ENCODE measurements at regions not wholly inside any gene's neighbourhood (a gene's known extent, or its start where the extent isn't known, plus 50 kb on each side); places are given as distances from the start of the nearest gene placed in this dataset.

- Histone ChIP-seq H2BK12ac (ENCODE audit: low read depth, low read length) (no peak overlapping the region), H2AFZ (ENCODE audit: low read length) (no peak overlapping the region), H3K56ac (replicated peaks; ENCODE audit: insufficient read length, low read depth, low read length) (no peak overlapping the region), H2BK120ac (replicated peaks; ENCODE audit: low read depth, low read length) (no peak overlapping the region), H3K4me1 (replicated peaks in 1 of 4; ENCODE audit: control insufficient read depth in 3 of 4, insufficient read depth in 4 of 4, low read length in 3 of 4) (no peaks in the 10 kb centered on the region), H4K91ac (replicated peaks; ENCODE audit: insufficient read length, low read length) (no peak overlapping the region), H3K23me2 (ENCODE audit: low read depth, low read length) (no peaks in the 10 kb centered on the region; the same call in 1 of the 2 replicates), H4K8ac (ENCODE audit: extremely low read depth, insufficient read depth, low read length) (no peak overlapping the region), H3K23ac (ENCODE audit: insufficient read length) (no peak overlapping the region), H2BK20ac (ENCODE audit: low read length) (no peak overlapping the region), H3K27me3 (replicated peaks in 1 of 4; ENCODE audit: control insufficient read depth in 3 of 4, extremely low read depth in 1 of 4, insufficient read depth in 3 of 4, low read length in 3 of 4) (no peaks in the 10 kb centered on the region), H2BK5ac (ENCODE audit: low read depth, low read length) (no peak overlapping the region), H3K14ac (ENCODE audit: insufficient read length) (no peak overlapping the region), H4K20me1 (replicated peaks in 1 of 2; ENCODE audit: control insufficient read depth in 1 of 2, insufficient read depth in 2 of 2, low read length in 2 of 2) (no peaks in the 10 kb centered on the region), H4K5ac (ENCODE audit: insufficient read length, low read depth, low read length) (no peak overlapping the region), H3K36me3 (ENCODE audit: control insufficient read depth in 2 of 4, insufficient read depth in 4 of 4, low read length in 3 of 4) (no peaks in the 10 kb centered on the region), H3K18ac (ENCODE audit: extremely low read depth, low read length) (no peak overlapping the region), H3K4me3 (ENCODE audit: extremely low read depth in 1 of 4, insufficient read depth in 2 of 4, low read depth in 3 of 4, low read length in 4 of 4) (no peak overlapping the region), H2BK15ac (ENCODE audit: low read length) (no peak overlapping the region), H3K9ac (replicated peaks in 1 of 4; ENCODE audit: extremely low read depth in 1 of 4, low read depth in 3 of 4, low read length in 3 of 4) (no peak overlapping the region), H3K27ac (ENCODE audit: low read depth, low read length) (no peak overlapping the region), H3K4me2 (ENCODE audit: insufficient read depth in 1 of 2, low read depth in 2 of 2, low read length in 2 of 2) (no peak overlapping the region), H3K79me2 (ENCODE audit: control insufficient read depth in 1 of 2, insufficient read depth in 2 of 2, low read length in 2 of 2) (no peaks in the 10 kb centered on the region), H3K79me1 (ENCODE audit: low read depth, low read length) (no peaks in the 10 kb centered on the region), H3K9me3 (ENCODE audit: insufficient read depth in 2 of 2, low read depth in 1 of 2, low read length in 1 of 2) (no peaks in the 10 kb centered on the region), H3K4ac (replicated peaks; ENCODE audit: insufficient read length, low read depth, low read length) (no peak overlapping the region), H2AK5ac (ENCODE audit: low read depth, low read length) (no peak overlapping the region)
- ChIA-PET POLR2A (ENCODE audit: partially characterized antibody) (interaction anchor here (0.7 kb wide), 1 partner anchor 9 kb away, joined by 4 read pairs; no protein-coding TSS in a partner anchor), CTCF (ENCODE audit: partially characterized antibody) (no interaction called here)
- no peak for DNase-seq (ENCODE audit: low read depth in 1 of 2, low spot score in 2 of 2)
- TF ChIP-seq HDAC2 (IDR thresholded peaks at IDR 0.05; ENCODE audit: borderline replicate concordance in 1 of 2, low read depth in 2 of 2, low read length in 2 of 2) (no peak), KDM1A (IDR thresholded peaks at IDR 0.05; ENCODE audit: borderline replicate concordance, low read length) (no peak), TBP (IDR thresholded peaks at IDR 0.05; ENCODE audit: low read depth, low read length) (no peak), HDAC6 (IDR thresholded peaks at IDR 0.05; ENCODE audit: low read depth, low read length) (no peak)
- FAIRE-seq, result no peak
- WGBS, 2 experiments (ENCODE audit: extremely low coverage in 1 of 2, insufficient coverage in 1 of 2, insufficient read length in 1 of 2, insufficient replicate concordance in 2 of 2, low coverage in 1 of 2, low lambda C conversion rate in 2 of 2, missing lambda C conversion rate in 1 of 2), result 88% methylated on average over 1 of the region's 1 CpG; no CpG with 5 or more reads in 1 of the 2 experiments
These were observed 1120.8 kb downstream of the EFNB2 start for GRCh38 chr13:105414639-105415038.
